GM19099 (cell line): ENCODE measurements at regions not wholly inside any gene's neighbourhood (a gene's known extent, or its start where the extent isn't known, plus 50 kb on each side); places are given as distances from the start of the nearest gene placed in this dataset.

ENCODE experiments used
- POLR2A ChIP-seq: IDR thresholded peaks from 3 replicates; pipeline ENCODE4 v1.6.1; 2011; ENCODE audit warnings: low read depth; ENCODE audit not compliant: insufficient read length; ENCODE audit errors: extremely low read depth

GRCh38 chr9:94033383-94033782, 50.9 kb upstream of the PTPDC1 start:
- no peak for TF ChIP-seq POLR2A

GRCh38 chr9:94031946-94032345, 52.3 kb upstream of the PTPDC1 start:
- no peak for TF ChIP-seq POLR2A

- no peak for TF ChIP-seq POLR2A
Observed at GRCh38 chr9:94031380-94031779, 52.9 kb upstream of the PTPDC1 start.

- peak; percentile 75 for TF ChIP-seq POLR2A
Observed at GRCh38 chr9:94030318-94031179, 53.7 kb upstream of the PTPDC1 start.

- no peak for TF ChIP-seq POLR2A
Observed at GRCh38 chr9:94029932-94030317, 54.3 kb upstream of the PTPDC1 start.

- no peak for TF ChIP-seq POLR2A
Observed at GRCh38 chr9:94026816-94027215, 57.4 kb upstream of the PTPDC1 start.

GRCh38 chr9:94018628-94019027, 63.5 kb upstream of the BARX1 start:
- no peak for TF ChIP-seq POLR2A

GRCh38 chr9:94017939-94018531, 62.9 kb upstream of the BARX1 start:
- TF ChIP-seq POLR2A, result no peak

GRCh38 chr9:94016744-94017143, 61.6 kb upstream of the BARX1 start:
- TF ChIP-seq POLR2A, result no peak

GRCh38 chr9:94014920-94015319, 59.8 kb upstream of the BARX1 start:
- TF ChIP-seq POLR2A, result no peak

- no peak for TF ChIP-seq POLR2A
Observed at GRCh38 chr9:94014066-94014654, 59.0 kb upstream of the BARX1 start.

GRCh38 chr9:94010980-94011533, 55.9 kb upstream of the BARX1 start:
- no peak for TF ChIP-seq POLR2A

GRCh38 chr9:94005272-94005901, 50.2 kb upstream of the BARX1 start:
- TF ChIP-seq POLR2A, result no peak
